IMR-90 (cell line): ENCODE measurements at regions not wholly inside any gene's neighbourhood (a gene's known extent, or its start where the extent isn't known, plus 50 kb on each side); places are given as distances from the start of the nearest gene placed in this dataset.
A peak's percentile ranks its signal among the peaks of the same experiment; 100 is the strongest.

Experiments used
- ATAC-seq: fragments of 200-7000 bp; cut with Tn5 transposase; 2 replicates; pipeline ENCODE4 v1.9.1; 2020; ENCODE audit warnings: low read depth, mild to moderate bottlenecking, moderate library complexity
- BruUV-seq: library from RNA; stranded (reverse); fragments of 400-500 nt; replicated peaks from 2 replicates; lab custom pipeline; 2021; lab: Mats Ljungman, UMichigan
- CTCF ChIA-PET: fragments of 300-600 bp; formaldehyde crosslinking; extraction: SDS; loops from one replicate; lab custom pipeline; 2021; ENCODE audit warnings: antibody characterized with exemption; lab: Yijun Ruan, JAX
- POLR2A ChIA-PET: fragments of 300-600 bp; sonication (Branson Sonifier 250); formaldehyde crosslinking; loops from one replicate; lab custom pipeline; 2022; ENCODE audit warnings: antibody characterized with exemption; ENCODE audit not compliant: unreplicated experiment; lab: Charles Lee
- DNase-seq: peaks from one replicate; pipeline ENCODE4 v3.0.0; 2013
- H2AFZ ChIP-seq: replicated peaks from 2 replicates; pipeline ENCODE3; 2013; ENCODE audit warnings: low read length, mild to moderate bottlenecking; ENCODE audit not compliant: poor library complexity
- H2AK5ac ChIP-seq: 2 replicates; pipeline ENCODE4 v1.6.1; 2013; ENCODE audit warnings: low read depth, low read length, inconsistent platforms
- H2AK9ac ChIP-seq: replicated peaks from 2 replicates; pipeline ENCODE3; 2013; ENCODE audit warnings: mild to moderate bottlenecking, low read depth, low read length, moderate library complexity; ENCODE audit not compliant: poor library complexity
- H2BK120ac ChIP-seq: 2 replicates; pipeline ENCODE4 v1.6.1; 2013; ENCODE audit warnings: low read depth, low read length, inconsistent platforms
- H2BK15ac ChIP-seq: 3 replicates; pipeline ENCODE4 v1.6.1; 2013; ENCODE audit warnings: low read depth, low read length, inconsistent platforms
- H2BK20ac ChIP-seq: 2 replicates; pipeline ENCODE4 v1.6.1; 2013; ENCODE audit warnings: low read depth, mild to moderate bottlenecking, inconsistent platforms, low read length, moderate library complexity
- H2BK5ac ChIP-seq: 2 replicates; pipeline ENCODE4 v1.6.1; 2013; ENCODE audit warnings: mild to moderate bottlenecking, low read depth, low read length, inconsistent platforms; ENCODE audit not compliant: poor library complexity, severe bottlenecking
- H3K14ac ChIP-seq: replicated peaks from 2 replicates; pipeline ENCODE4 v1.6.1; 2013; ENCODE audit warnings: low read depth, low read length, inconsistent platforms
- H3K18ac ChIP-seq: 2 replicates; pipeline ENCODE4 v1.6.1; 2013; ENCODE audit warnings: low read depth, low read length, control low read depth
- H3K23ac ChIP-seq: 2 replicates; pipeline ENCODE4 v1.6.1; 2013; ENCODE audit warnings: low read depth, low read length, inconsistent platforms
- H3K27ac ChIP-seq: 2 replicates; pipeline ENCODE4 v1.5.1; 2013; ENCODE audit warnings: mild to moderate bottlenecking, control low read depth, low read length; ENCODE audit not compliant: insufficient read depth
- H3K27me3 ChIP-seq: 2 replicates; pipeline ENCODE4 v1.6.1; 2013; ENCODE audit warnings: low read length; ENCODE audit not compliant: control insufficient read depth, insufficient read depth
- H3K36me3 ChIP-seq: 2 replicates; pipeline ENCODE4 v1.6.1; 2013; ENCODE audit warnings: low read length, mixed read lengths; ENCODE audit not compliant: control insufficient read depth, insufficient read depth
- H3K4ac ChIP-seq: 2 replicates; pipeline ENCODE4 v1.6.1; 2013; ENCODE audit warnings: low read depth, low read length, inconsistent platforms
- H3K4me1 ChIP-seq: 2 replicates; pipeline ENCODE4 v1.6.1; 2013; ENCODE audit warnings: low read length, mixed read lengths; ENCODE audit not compliant: control insufficient read depth, insufficient read depth
- H3K4me2 ChIP-seq: 2 replicates; pipeline ENCODE4 v1.6.1; 2013; ENCODE audit warnings: low read depth, mild to moderate bottlenecking, control low read depth, low read length, moderate library complexity
- H3K4me3 ChIP-seq: 2 replicates; pipeline ENCODE4 v1.5.1; 2013; ENCODE audit warnings: low read depth, mild to moderate bottlenecking, control low read depth, low read length, moderate library complexity; ENCODE audit not compliant: insufficient read depth
- H3K56ac ChIP-seq: 2 replicates; pipeline ENCODE4 v1.6.1; 2013; ENCODE audit warnings: low read length, inconsistent platforms; ENCODE audit not compliant: insufficient read depth; ENCODE audit errors: extremely low read depth
- H3K79me1 ChIP-seq, 2 experiments: 2 replicates each; pipeline ENCODE4 v1.6.1; 2013; ENCODE audit warnings: low read length in 2 of 2, inconsistent platforms in 1 of 2, low read depth in 1 of 2
- H3K9ac ChIP-seq: 2 replicates; pipeline ENCODE4 v1.6.1; 2013; ENCODE audit warnings: low read depth, low read length, control low read depth
- H3K9me1 ChIP-seq: 2 replicates; pipeline ENCODE4 v1.6.1; 2013; ENCODE audit warnings: low read length, inconsistent platforms; ENCODE audit not compliant: insufficient read depth
- H3K9me3 ChIP-seq: 2 replicates; pipeline ENCODE4 v1.6.1; 2013; ENCODE audit warnings: low read length; ENCODE audit not compliant: control insufficient read depth, insufficient read depth
- H4K20me1 ChIP-seq: 2 replicates; pipeline ENCODE4 v1.6.1; 2013; ENCODE audit warnings: low read length, inconsistent platforms; ENCODE audit not compliant: insufficient read depth
- H4K5ac ChIP-seq: 2 replicates; pipeline ENCODE4 v1.6.1; 2013; ENCODE audit warnings: mild to moderate bottlenecking, low read depth, low read length, control low read depth
- H4K8ac ChIP-seq, 2 experiments: 2 replicates each; pipeline ENCODE4 v1.6.1; 2013; ENCODE audit warnings: low read depth in 2 of 2, low read length in 2 of 2, control low read depth in 1 of 2, inconsistent platforms in 1 of 2
- H4K91ac ChIP-seq: 2 replicates; pipeline ENCODE4 v1.6.1; 2013; ENCODE audit warnings: low read depth, low read length, inconsistent platforms; ENCODE audit not compliant: insufficient read depth
- BHLHE40 ChIP-seq: fragments of 150-350 bp; IDR thresholded peaks from 2 replicates; pipeline ENCODE4 v1.6.1; 2016; ENCODE audit warnings: mild to moderate bottlenecking, low read depth, low read length
- CEBPB ChIP-seq: IDR thresholded peaks from 2 replicates; pipeline ENCODE4 v1.6.1; 2012; ENCODE audit warnings: low read depth, low read length, improper control_type of control experiment
- CHD1 ChIP-seq: IDR thresholded peaks from 2 replicates; pipeline ENCODE4 v1.6.1; 2012; ENCODE audit warnings: low read depth, low read length, improper control_type of control experiment
- CTCF ChIP-seq: conservative IDR thresholded peaks from 2 replicates; pipeline ENCODE4 v1.5.1; 2012; ENCODE audit warnings: mild to moderate bottlenecking, low read depth, low read length, improper control_type of control experiment
- FOS ChIP-seq: fragments of 150-350 bp; IDR thresholded peaks from 2 replicates; pipeline ENCODE4 v1.6.1; 2016; ENCODE audit warnings: low read depth, low read length
- MAZ ChIP-seq: IDR thresholded peaks from 2 replicates; pipeline ENCODE4 v1.6.1; 2012; ENCODE audit warnings: low read depth, mild to moderate bottlenecking, low read length, improper control_type of control experiment, moderate library complexity, borderline replicate concordance
- NFE2L2 ChIP-seq: fragments of 150-350 bp; IDR thresholded peaks from 2 replicates; pipeline ENCODE4 v1.6.1; 2016; ENCODE audit warnings: low read depth, mild to moderate bottlenecking, low read length
- RAD21 ChIP-seq: IDR thresholded peaks from 2 replicates; pipeline ENCODE4 v1.6.1; 2012; ENCODE audit warnings: low read length, improper control_type of control experiment
- RCOR1 ChIP-seq: IDR thresholded peaks from 2 replicates; pipeline ENCODE4 v1.6.1; 2012; ENCODE audit warnings: mild to moderate bottlenecking, low read length, improper control_type of control experiment; ENCODE audit not compliant: insufficient replicate concordance
- SMC3 ChIP-seq: fragments of 150-350 bp; IDR thresholded peaks from 2 replicates; pipeline ENCODE4 v1.6.1; 2016; ENCODE audit warnings: low read depth, mild to moderate bottlenecking, antibody characterized with exemption, low read length, moderate library complexity
- WGBS, 2 experiments: methylation state at CpG; one replicate each; pipeline versions ENCODE4 v1.1.5 to v1.1.7; 2013; ENCODE audit warnings: missing lambda C conversion rate in 2 of 2; ENCODE audit not compliant: insufficient read length in 1 of 2; ENCODE audit errors: extremely low coverage in 2 of 2; 5-methylcytosine and 5-hydroxymethylcytosine counted together
- dilution Hi-C: fragments of 300-500 bp; cut with HindIII; formaldehyde crosslinking; loops from one replicate; pipeline ENCODE4 v1.14.3; 2018; ENCODE audit warnings: low sequenced_read_pairs; ENCODE audit not compliant: unreplicated experiment
- in situ Hi-C: fragments of 300-500 bp; cut with MboI; formaldehyde crosslinking; loops from 3 replicates; pipeline ENCODE4 v1.14.3; 2019; ENCODE audit warnings: low sequenced_read_pairs, inconsistent platforms, mixed read lengths
- intact Hi-C: fragments of 100-400 bp; cut with micrococcal nuclease; formaldehyde crosslinking; loops from 2 replicates; pipeline ENCODE4 v1.10.0; 2022
- TF ChIP-seq, protein P1 (sequence below): fragments of 150-350 bp; IDR thresholded peaks from 2 replicates; pipeline ENCODE4 v1.6.1; 2017; ENCODE audit warnings: mild to moderate bottlenecking, antibody characterized with exemption, low read length, low read depth
- TF ChIP-seq, protein P2 (sequence below): fragments of 150-350 bp; IDR thresholded peaks from 2 replicates; pipeline ENCODE4 v1.6.1; 2016; ENCODE audit warnings: low read depth, mild to moderate bottlenecking, low read length, moderate library complexity, borderline replicate concordance

DNA sequence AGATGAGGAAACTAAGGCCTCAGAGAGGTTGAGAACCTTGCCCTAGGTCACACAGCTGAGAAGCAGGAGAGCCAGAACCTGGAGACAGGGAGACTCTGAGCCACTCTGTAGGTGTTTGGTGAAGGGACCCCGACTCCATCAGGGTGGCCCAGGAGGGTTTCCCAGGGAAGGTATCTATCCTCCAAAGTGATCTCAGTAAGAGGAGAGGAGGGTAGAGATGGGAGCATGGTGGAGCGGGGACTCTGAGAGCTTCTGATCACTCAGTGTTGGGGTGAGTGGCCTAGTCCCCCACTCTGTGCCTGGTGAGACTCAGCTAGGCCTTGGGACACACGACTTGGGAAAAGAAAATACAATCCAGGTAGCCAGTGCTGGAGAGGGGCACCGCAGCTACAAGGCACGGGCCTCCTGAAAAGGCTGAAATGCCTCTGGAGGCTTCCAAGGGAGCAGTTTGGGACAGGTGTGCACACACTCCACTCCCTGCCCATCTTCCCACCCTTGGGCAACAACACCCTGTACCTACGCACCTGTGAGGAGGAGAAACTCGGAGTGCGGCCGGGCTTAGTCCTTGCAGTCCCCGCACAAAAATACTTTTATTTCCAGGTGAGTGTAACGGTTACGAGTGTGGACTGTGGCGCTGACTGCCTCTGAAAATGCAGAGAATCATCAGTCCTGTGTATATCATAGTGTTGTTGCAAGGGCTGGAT is 80.8 kb downstream of the CAMK2N1 start:
- peaks cover 7% of the 10 kb centered on the region; the same call in 1 of the 2 replicates for H3K4me1 ChIP-seq
- no peak overlapping the region for H4K5ac ChIP-seq
- in situ Hi-C loops (no loop called here), intact Hi-C loops (no loop called here), dilution Hi-C loops (no loop called here)
- H3K27me3 ChIP-seq, result peaks cover 15% of the 10 kb centered on the region
- no peak overlapping the region for H3K9ac ChIP-seq
- H3K4ac ChIP-seq, result no peak overlapping the region
- TF ChIP-seq CEBPB, result no peak
- no peak for TF ChIP-seq MAZ
- TF ChIP-seq RCOR1, result no peak
- no peak for TF ChIP-seq FOS
- no peak for TF ChIP-seq NFE2L2
- TF ChIP-seq, protein P1, sequence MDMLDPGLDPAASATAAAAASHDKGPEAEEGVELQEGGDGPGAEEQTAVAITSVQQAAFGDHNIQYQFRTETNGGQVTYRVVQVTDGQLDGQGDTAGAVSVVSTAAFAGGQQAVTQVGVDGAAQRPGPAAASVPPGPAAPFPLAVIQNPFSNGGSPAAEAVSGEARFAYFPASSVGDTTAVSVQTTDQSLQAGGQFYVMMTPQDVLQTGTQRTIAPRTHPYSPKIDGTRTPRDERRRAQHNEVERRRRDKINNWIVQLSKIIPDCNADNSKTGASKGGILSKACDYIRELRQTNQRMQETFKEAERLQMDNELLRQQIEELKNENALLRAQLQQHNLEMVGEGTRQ, result no peak
- TF ChIP-seq CHD1, result no peak
- TF ChIP-seq CTCF, result no peak
- TF ChIP-seq, protein P2, sequence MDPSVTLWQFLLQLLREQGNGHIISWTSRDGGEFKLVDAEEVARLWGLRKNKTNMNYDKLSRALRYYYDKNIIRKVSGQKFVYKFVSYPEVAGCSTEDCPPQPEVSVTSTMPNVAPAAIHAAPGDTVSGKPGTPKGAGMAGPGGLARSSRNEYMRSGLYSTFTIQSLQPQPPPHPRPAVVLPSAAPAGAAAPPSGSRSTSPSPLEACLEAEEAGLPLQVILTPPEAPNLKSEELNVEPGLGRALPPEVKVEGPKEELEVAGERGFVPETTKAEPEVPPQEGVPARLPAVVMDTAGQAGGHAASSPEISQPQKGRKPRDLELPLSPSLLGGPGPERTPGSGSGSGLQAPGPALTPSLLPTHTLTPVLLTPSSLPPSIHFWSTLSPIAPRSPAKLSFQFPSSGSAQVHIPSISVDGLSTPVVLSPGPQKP, result no peak
- TF ChIP-seq BHLHE40, result no peak
- TF ChIP-seq RAD21, result no peak
- no peak for TF ChIP-seq SMC3
- no TSS peak for BruUV-seq
- H3K27ac ChIP-seq, result no peak overlapping the region
- DNase-seq, result no peak
- H3K56ac ChIP-seq, result no peak overlapping the region
- no peak overlapping the region for H3K23ac ChIP-seq
- no peaks in the 10 kb centered on the region for H3K79me1 ChIP-seq
- POLR2A ChIA-PET, result no interaction called here
- H4K8ac ChIP-seq, result no peak overlapping the region
- no peak overlapping the region; the same call in 2 of the 3 replicates for H2BK15ac ChIP-seq
- no peaks in the 10 kb centered on the region for H3K36me3 ChIP-seq
- H3K14ac ChIP-seq, result no peak overlapping the region
- no peak for ATAC-seq
- H2AK9ac ChIP-seq, result peak overlapping the region; percentile 53
- no peak overlapping the region for H3K18ac ChIP-seq
- no peak overlapping the region for H3K4me3 ChIP-seq
- CTCF ChIA-PET, result interaction anchor here (0.6 kb wide), 1 partner anchor 21 kb away, joined by 3 read pairs; no protein-coding TSS in a partner anchor
- 0 out of 2 replicates have a peak, but pooled peaks cover 3% of the 10 kb centered on the region for H3K9me1 ChIP-seq
- no peak overlapping the region for H3K4me2 ChIP-seq
- H4K91ac ChIP-seq, result no peak overlapping the region
- H2AFZ ChIP-seq, result no peak overlapping the region
- H3K9me3 ChIP-seq, result no peaks in the 10 kb centered on the region
- no peak overlapping the region; the same call in 1 of the 2 replicates for H2BK20ac ChIP-seq
- H2AK5ac ChIP-seq, result 0 out of 2 replicates have a peak overlapping the region, but pooled peaks have one; percentile 8
- WGBS, 2 experiments, result 81% methylated on average over 5 of the region's 13 CpGs; no CpG with 5 or more reads in 1 of the 2 experiments
- H4K20me1 ChIP-seq, result no peaks in the 10 kb centered on the region
- no peak overlapping the region for H2BK5ac ChIP-seq
- no peak overlapping the region for H2BK120ac ChIP-seq
